ENCODE measurements at regions not wholly inside any gene's neighbourhood (a gene's known extent, or its start where the extent isn't known, plus 50 kb on each side); places are given as distances from the start of the nearest gene placed in this dataset.

DNA sequence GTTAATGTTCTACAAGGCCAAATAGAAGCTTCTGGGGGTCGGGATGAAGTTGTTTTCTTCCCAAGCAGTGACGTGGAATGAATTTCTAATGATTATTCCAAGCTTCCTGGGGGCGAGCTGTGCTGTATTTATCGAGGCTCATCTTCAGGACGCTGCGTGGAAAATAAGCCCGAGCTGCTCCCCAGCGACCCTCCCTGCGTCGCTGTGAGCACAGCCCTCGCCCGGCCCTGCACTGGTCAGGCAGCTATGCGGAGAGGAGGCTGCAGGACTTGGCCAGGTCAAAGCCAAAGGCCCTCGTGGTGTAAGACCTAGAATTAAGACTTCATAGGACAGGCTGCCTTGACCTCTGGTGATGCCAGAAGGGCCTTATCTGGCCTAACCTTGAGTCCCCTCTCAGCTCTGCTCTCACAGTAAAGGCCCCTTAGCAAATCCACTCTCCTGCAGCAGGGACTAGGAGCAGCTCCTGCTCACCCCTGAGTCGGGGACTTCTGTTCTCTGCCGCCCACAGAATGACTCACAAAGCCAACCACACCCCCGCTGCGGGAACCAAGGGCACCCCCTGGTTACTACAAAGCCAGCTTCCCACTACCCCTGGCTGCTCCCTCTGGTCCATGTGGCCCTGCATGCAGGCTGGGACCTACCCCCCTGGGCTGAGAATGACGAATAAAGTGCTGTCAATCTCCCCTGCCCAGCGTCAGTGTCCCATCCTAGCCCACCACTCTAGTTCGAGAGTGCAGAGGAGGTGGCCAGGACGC lies 501.6 kb downstream of the TCERG1L start:
- H3K9ac ChIP-seq, result no peak overlapping the region
- H3K36me3 ChIP-seq (ENCODE audit: insufficient read depth), result no peaks in the 10 kb centered on the region
- H3K27ac ChIP-seq, result no peak overlapping the region
- H3K4me3 ChIP-seq (IDR thresholded peaks at IDR 0.05; ENCODE audit: insufficient read depth, low read depth, low read length), result no peak overlapping the region
- H3K4me2 ChIP-seq, result no peak overlapping the region
- H2AFZ ChIP-seq (ENCODE audit: low read depth), result no peak overlapping the region
- TF ChIP-seq, protein P1, sequence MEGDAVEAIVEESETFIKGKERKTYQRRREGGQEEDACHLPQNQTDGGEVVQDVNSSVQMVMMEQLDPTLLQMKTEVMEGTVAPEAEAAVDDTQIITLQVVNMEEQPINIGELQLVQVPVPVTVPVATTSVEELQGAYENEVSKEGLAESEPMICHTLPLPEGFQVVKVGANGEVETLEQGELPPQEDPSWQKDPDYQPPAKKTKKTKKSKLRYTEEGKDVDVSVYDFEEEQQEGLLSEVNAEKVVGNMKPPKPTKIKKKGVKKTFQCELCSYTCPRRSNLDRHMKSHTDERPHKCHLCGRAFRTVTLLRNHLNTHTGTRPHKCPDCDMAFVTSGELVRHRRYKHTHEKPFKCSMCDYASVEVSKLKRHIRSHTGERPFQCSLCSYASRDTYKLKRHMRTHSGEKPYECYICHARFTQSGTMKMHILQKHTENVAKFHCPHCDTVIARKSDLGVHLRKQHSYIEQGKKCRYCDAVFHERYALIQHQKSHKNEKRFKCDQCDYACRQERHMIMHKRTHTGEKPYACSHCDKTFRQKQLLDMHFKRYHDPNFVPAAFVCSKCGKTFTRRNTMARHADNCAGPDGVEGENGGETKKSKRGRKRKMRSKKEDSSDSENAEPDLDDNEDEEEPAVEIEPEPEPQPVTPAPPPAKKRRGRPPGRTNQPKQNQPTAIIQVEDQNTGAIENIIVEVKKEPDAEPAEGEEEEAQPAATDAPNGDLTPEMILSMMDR (conservative IDR thresholded peaks at IDR 0.05; ENCODE audit: low read depth, low read length), result no peak
- no peaks in the 10 kb centered on the region for H4K20me1 ChIP-seq (ENCODE audit: insufficient read depth)
- no peaks in the 10 kb centered on the region for H3K4me1 ChIP-seq (ENCODE audit: low read depth, poor library complexity, severe bottlenecking)
- no peaks in the 10 kb centered on the region for H3K79me2 ChIP-seq (ENCODE audit: insufficient read depth, low read depth)
- peaks cover 3% of the 10 kb centered on the region; the same call in 1 of the 2 replicates for H3K27me3 ChIP-seq (ENCODE audit: insufficient read depth, low read depth)

DNA sequence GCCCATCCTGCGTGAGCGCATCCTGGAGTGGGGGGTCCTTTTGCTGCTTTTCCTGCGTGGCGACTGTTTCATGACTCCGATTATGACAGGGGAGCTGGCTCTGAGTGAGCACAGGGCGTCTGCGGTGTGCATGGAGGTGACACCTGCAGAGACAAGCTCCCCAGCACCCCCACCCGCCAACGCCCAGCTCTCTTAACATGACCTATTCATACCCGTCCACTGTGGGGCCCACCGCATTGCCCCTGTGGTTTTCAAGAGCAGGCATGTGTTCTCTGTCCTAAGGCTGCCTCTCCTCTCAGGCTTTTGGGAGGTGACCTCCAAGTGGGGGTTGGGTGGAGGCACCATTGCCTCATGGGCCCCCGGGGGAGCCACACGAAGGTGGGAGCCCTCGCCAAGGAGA lies 500.7 kb downstream of the TCERG1L start:
- Histone ChIP-seq H4K20me1 (ENCODE audit: insufficient read depth) (no peaks in the 10 kb centered on the region), H3K27me3 (ENCODE audit: insufficient read depth, low read depth) (peaks cover 3% of the 10 kb centered on the region; the same call in 1 of the 2 replicates), H2AFZ (ENCODE audit: low read depth) (no peak overlapping the region), H3K4me2 (no peak overlapping the region), H3K36me3 (ENCODE audit: insufficient read depth) (no peaks in the 10 kb centered on the region), H3K27ac (no peak overlapping the region), H3K9ac (no peak overlapping the region), H3K4me1 (ENCODE audit: low read depth, poor library complexity, severe bottlenecking) (no peaks in the 10 kb centered on the region), H3K79me2 (ENCODE audit: insufficient read depth, low read depth) (no peaks in the 10 kb centered on the region), H3K4me3 (IDR thresholded peaks at IDR 0.05; ENCODE audit: insufficient read depth, low read depth, low read length) (no peak overlapping the region)
- TF ChIP-seq, protein P1 (conservative IDR thresholded peaks at IDR 0.05; ENCODE audit: low read depth, low read length), result no peak

DNA sequence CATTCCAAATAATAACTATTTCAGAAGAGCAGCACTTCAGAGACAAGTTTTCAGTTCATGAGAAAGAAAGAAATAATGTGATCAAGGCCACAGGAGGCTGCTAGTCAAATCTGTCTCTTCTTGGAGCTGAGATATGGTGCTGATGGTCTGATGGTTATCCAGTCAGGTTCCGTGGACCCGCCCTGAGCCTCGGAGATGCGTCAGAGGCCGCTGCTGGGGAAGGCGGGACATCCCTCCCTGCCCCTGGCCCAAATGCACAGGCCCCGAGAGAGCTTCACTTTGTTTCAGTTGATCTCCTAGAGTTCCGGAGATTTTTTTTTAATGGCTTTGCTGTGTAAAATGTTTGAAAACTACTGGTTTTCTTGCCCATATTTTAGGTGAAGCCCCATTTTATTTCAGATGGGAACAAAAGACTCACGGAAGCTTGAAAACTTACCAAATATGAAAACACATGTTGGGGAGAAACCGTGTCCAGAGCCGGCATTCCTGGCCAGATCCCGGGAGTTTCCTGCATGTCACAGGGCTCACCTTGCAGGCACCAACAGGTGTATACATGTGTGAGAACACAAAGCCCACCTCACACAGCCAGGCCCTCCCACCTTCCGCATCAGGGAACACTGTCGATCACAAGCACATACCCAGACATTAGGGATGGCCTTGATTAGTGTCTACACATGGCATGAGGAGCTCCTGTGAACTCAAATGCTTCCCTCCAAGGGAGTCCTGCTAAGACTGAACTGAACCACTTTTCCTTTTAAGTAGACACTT lies 499.0 kb downstream of the TCERG1L start:
- H3K9ac ChIP-seq, result no peak overlapping the region
- no peaks in the 10 kb centered on the region for H4K20me1 ChIP-seq (ENCODE audit: insufficient read depth)
- H3K36me3 ChIP-seq (ENCODE audit: insufficient read depth), result no peaks in the 10 kb centered on the region
- H3K4me2 ChIP-seq, result no peak overlapping the region
- no peak overlapping the region for H2AFZ ChIP-seq (ENCODE audit: low read depth)
- TF ChIP-seq, protein P1 (conservative IDR thresholded peaks at IDR 0.05; ENCODE audit: low read depth, low read length), result no peak
- H3K27ac ChIP-seq, result no peak overlapping the region
- H3K4me1 ChIP-seq (ENCODE audit: low read depth, poor library complexity, severe bottlenecking), result no peaks in the 10 kb centered on the region
- no peaks in the 10 kb centered on the region for H3K79me2 ChIP-seq (ENCODE audit: insufficient read depth, low read depth)
- no peak overlapping the region for H3K4me3 ChIP-seq (IDR thresholded peaks at IDR 0.05; ENCODE audit: insufficient read depth, low read depth, low read length)
- H3K27me3 ChIP-seq (ENCODE audit: insufficient read depth, low read depth), result peaks cover 3% of the 10 kb centered on the region; the same call in 1 of the 2 replicates

DNA sequence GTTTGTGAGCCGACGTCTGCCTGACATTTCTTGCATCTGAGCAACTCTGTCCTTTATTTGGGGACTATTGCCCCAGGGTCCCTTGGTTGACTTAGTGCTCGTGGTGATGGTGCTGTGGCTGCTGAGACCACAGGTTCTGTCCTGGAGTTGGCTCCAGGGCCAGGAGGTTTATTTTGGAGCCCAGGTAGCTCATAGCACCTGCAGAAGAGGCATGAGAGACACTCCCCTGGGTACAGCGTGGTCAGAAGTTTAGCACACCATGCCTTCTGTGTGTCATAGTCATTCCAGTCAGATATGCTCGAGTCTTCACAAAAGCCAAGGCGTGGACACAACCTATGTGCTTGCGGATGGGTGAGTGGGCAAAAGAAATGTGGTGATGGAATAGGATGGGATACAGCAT lies 496.9 kb downstream of the TCERG1L start:
- H3K4me1 ChIP-seq (ENCODE audit: low read depth, poor library complexity, severe bottlenecking), result no peaks in the 10 kb centered on the region
- H2AFZ ChIP-seq (ENCODE audit: low read depth), result no peak overlapping the region
- H3K79me2 ChIP-seq (ENCODE audit: insufficient read depth, low read depth), result no peaks in the 10 kb centered on the region
- no peak overlapping the region for H3K4me3 ChIP-seq (IDR thresholded peaks at IDR 0.05; ENCODE audit: insufficient read depth, low read depth, low read length)
- H3K27ac ChIP-seq, result no peak overlapping the region
- H3K36me3 ChIP-seq (ENCODE audit: insufficient read depth), result no peaks in the 10 kb centered on the region
- no peak overlapping the region for H3K9ac ChIP-seq
- H4K20me1 ChIP-seq (ENCODE audit: insufficient read depth), result no peaks in the 10 kb centered on the region
- no peak overlapping the region for H3K4me2 ChIP-seq
- H3K27me3 ChIP-seq (ENCODE audit: insufficient read depth, low read depth), result peaks cover 3% of the 10 kb centered on the region; the same call in 1 of the 2 replicates
- TF ChIP-seq, protein P1 (conservative IDR thresholded peaks at IDR 0.05; ENCODE audit: low read depth, low read length), result no peak

All from KMS-11 (cell line).